ENCODE measurements at regions not wholly inside any gene's neighbourhood (a gene's known extent, or its start where the extent isn't known, plus 50 kb on each side); places are given as distances from the start of the nearest gene placed in this dataset.

- ChIA-PET CTCF (interaction anchor here (1.6 kb wide), 1 partner anchor 131 kb away, joined by 3 read pairs; no protein-coding TSS in a partner anchor), POLR2A (no interaction called here)
- DNase-seq (ENCODE audit: extremely low spot score): no peak
- TF ChIP-seq, protein P1, sequence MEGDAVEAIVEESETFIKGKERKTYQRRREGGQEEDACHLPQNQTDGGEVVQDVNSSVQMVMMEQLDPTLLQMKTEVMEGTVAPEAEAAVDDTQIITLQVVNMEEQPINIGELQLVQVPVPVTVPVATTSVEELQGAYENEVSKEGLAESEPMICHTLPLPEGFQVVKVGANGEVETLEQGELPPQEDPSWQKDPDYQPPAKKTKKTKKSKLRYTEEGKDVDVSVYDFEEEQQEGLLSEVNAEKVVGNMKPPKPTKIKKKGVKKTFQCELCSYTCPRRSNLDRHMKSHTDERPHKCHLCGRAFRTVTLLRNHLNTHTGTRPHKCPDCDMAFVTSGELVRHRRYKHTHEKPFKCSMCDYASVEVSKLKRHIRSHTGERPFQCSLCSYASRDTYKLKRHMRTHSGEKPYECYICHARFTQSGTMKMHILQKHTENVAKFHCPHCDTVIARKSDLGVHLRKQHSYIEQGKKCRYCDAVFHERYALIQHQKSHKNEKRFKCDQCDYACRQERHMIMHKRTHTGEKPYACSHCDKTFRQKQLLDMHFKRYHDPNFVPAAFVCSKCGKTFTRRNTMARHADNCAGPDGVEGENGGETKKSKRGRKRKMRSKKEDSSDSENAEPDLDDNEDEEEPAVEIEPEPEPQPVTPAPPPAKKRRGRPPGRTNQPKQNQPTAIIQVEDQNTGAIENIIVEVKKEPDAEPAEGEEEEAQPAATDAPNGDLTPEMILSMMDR (IDR thresholded peaks at IDR 0.05; ENCODE audit: control extremely low read depth, extremely low read depth, low read depth, missing control alignments): no peak
These were observed 70.0 kb upstream of the TNRC6C start for GRCh38 chr17:77888242-77889134.

GRCh38 chr17:77889135-77889505, 69.4 kb upstream of the TNRC6C start:
- no peak for DNase-seq (ENCODE audit: extremely low spot score)
- CTCF ChIA-PET: interaction anchor here (1.6 kb wide), 1 partner anchor 130 kb away, joined by 3 read pairs; no protein-coding TSS in a partner anchor

DNA sequence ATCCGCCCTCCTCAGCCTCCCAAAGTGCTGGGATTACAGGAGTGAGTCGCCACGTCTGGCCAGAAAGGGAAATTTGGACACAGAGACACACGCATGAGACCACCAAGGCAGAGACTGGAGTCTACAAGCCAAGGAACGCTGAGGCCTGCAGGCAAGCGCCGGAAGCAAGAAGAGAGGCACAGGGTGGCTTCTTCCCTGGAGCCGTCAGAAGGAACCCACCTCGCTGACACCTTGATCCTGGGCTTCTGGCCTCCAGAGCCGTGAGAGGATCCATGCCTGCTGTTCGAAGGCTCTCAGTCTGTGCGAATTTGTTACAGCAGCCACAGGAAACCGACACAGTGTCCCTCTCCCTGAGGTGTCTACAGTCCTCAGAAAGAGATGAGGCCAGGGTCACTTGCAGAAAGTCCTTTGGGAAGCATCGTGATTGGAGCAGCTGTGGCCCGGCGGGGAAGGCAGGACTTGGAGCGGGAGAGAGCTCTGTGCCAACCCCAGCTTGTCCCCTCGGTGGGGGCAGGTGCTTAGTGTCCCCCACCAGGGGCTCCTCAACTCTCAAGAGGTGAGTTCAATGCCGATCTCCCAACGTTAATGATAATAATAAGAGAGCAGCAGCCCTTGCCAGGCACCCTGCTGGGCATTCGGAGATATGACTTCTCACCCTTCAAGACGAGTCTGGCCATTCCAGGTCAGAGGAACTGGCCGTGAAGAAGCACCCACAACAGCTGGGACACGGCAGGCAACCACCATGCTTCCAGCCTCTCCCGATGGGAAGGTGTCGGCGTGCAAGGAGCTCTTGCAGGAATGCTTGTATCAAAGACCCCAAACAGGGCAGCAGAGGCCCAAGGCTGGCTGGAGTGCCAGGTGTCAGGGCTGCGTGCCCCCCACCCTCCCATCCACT, 68.4 kb upstream of the TNRC6C start:
- ChIA-PET POLR2A (no interaction called here), CTCF (no interaction called here)
- no peak for DNase-seq (ENCODE audit: extremely low spot score)
- TF ChIP-seq, protein P1 (IDR thresholded peaks at IDR 0.05; ENCODE audit: control extremely low read depth, extremely low read depth, low read depth, missing control alignments): no peak

More at GRCh38 chr17:77889135-77889505, 69.4 kb upstream of the TNRC6C start:
- POLR2A ChIA-PET: no interaction called here
- TF ChIP-seq, protein P1 (IDR thresholded peaks at IDR 0.05; ENCODE audit: control extremely low read depth, extremely low read depth, low read depth, missing control alignments): no peak

- no peak for DNase-seq (ENCODE audit: extremely low spot score)
- POLR2A ChIA-PET: no interaction called here
- CTCF ChIA-PET: no interaction called here
- TF ChIP-seq, protein P1 (IDR thresholded peaks at IDR 0.05; ENCODE audit: control extremely low read depth, extremely low read depth, low read depth, missing control alignments): no peak
These were observed 67.7 kb upstream of the TNRC6C start for GRCh38 chr17:77890771-77891170.

DNA sequence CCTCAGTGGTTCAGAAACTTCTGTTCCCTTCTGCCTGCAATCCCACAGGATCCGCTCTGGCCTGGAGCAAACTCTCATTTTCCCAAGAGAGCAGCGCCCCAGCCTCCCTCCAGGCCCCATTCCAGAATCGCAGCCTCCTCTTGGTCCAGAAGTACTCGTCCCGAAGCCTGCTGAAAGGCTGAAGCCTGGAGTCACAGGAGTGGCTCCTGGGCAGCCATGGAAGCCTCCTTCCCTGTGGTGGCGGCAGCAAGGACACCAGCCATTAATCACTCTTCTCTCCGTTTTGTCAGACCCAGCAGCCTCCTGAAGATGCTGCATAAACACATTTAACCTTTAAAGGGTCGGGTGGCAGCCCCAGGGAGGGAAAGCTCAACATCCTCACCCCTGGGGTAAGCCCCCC, 66.9 kb upstream of the TNRC6C start:
- CTCF ChIA-PET: no interaction called here
- TF ChIP-seq, protein P1 (IDR thresholded peaks at IDR 0.05; ENCODE audit: control extremely low read depth, extremely low read depth, low read depth, missing control alignments): no peak
- no peak for DNase-seq (ENCODE audit: extremely low spot score)
- POLR2A ChIA-PET: no interaction called here

DNA sequence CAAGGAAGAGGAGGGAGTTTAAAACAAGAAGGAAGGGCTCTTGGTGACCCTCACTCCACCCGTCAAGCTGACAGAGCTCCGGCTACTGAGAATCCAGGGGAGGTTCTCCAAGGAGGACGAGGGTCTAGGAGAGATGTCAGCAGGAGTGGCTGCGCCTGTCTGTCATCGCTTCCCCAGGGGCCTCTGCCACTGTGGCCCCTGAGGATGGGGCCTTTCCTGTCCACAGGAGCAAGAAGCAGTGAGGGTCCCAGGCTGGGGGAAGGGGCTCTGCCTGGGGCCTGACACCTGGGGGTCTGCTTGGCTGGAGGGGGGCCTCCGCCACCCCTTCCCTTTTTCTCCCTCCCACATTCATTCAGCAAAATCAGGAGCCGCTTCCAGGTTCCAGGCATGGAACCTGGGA, 66.5 kb upstream of the TNRC6C start:
- TF ChIP-seq, protein P1 (IDR thresholded peaks at IDR 0.05; ENCODE audit: control extremely low read depth, extremely low read depth, low read depth, missing control alignments): no peak
- DNase-seq (ENCODE audit: extremely low spot score): no peak
- POLR2A ChIA-PET: no interaction called here
- CTCF ChIA-PET: interaction anchor here (1.1 to 1.2 kb wide), 2 partner anchors 29 to 462 kb away, joined by 3 read pairs; no protein-coding TSS in a partner anchor
